Neural progenitor cell (in vitro differentiated cells): ENCODE measurements at regions not wholly inside any gene's neighbourhood (a gene's known extent, or its start where the extent isn't known, plus 50 kb on each side); places are given as distances from the start of the nearest gene placed in this dataset.
"Not testable (repeated sequence)": the region's sequence is repeated elsewhere in the genome, so short reads cannot be mapped to it uniquely, and the experiment has no call there.

Experiments
- CTCF ChIP-seq: fragments of 200-600 bp; sonication (generic); IDR thresholded peaks from 2 replicates; pipeline ENCODE4 v1.5.1; 2017; ENCODE audit warnings: antibody characterized with exemption, mild to moderate bottlenecking
- EZH2 ChIP-seq: fragments of 200-600 bp; sonication (generic); IDR thresholded peaks from 2 replicates; pipeline ENCODE4 v1.6.1; 2017; ENCODE audit warnings: antibody characterized with exemption, mild to moderate bottlenecking, moderate library complexity

- not testable (repeated sequence) for TF ChIP-seq CTCF, EZH2
Observed at GRCh38 chr4:124922748-124923147, 210.2 kb upstream of the ANKRD50 start.
